MM.1S (cell line): ENCODE measurements at regions not wholly inside any gene's neighbourhood (a gene's known extent, or its start where the extent isn't known, plus 50 kb on each side); places are given as distances from the start of the nearest gene placed in this dataset.

Experiments
- DNase-seq: peaks from one replicate; pipeline ENCODE4 v3.0.0-alpha.2; 2015
- H2AFZ ChIP-seq: fragments of 300-600 bp; sonication (generic); 2 replicates; pipeline ENCODE4 v1.6.0; 2016; ENCODE audit warnings: antibody characterized with exemption, low read length
- H3F3A ChIP-seq: fragments of 300-600 bp; sonication (generic); 2 replicates; pipeline ENCODE4 v1.6.1; 2016; ENCODE audit warnings: mild to moderate bottlenecking, antibody characterized with exemption, low read length, moderate library complexity, mixed read lengths; ENCODE audit not compliant: insufficient read depth
- H3K27ac ChIP-seq: fragments of 300-600 bp; sonication (generic); 2 replicates; pipeline ENCODE4 v1.5.1; 2016; ENCODE audit warnings: mild to moderate bottlenecking, low read length
- H3K27me3 ChIP-seq: fragments of 300-600 bp; sonication (generic); replicated peaks from 2 replicates; pipeline ENCODE4 v1.6.0; 2016; ENCODE audit warnings: low read length; ENCODE audit not compliant: insufficient read depth
- H3K36me3 ChIP-seq: fragments of 300-600 bp; sonication (generic); replicated peaks from 2 replicates; pipeline ENCODE4 v1.6.1; 2016; ENCODE audit warnings: mild to moderate bottlenecking, low read length, mixed read lengths; ENCODE audit not compliant: insufficient read depth
- H3K4me1 ChIP-seq: fragments of 300-600 bp; sonication (generic); 2 replicates; pipeline ENCODE4 v1.6.1; 2016; ENCODE audit warnings: low read length, mixed read lengths
- H3K4me2 ChIP-seq: fragments of 300-600 bp; sonication (generic); 2 replicates; pipeline ENCODE4 v1.6.0; 2016; ENCODE audit warnings: low read depth, low read length
- H3K4me3 ChIP-seq: fragments of 300-600 bp; sonication (generic); 2 replicates; pipeline ENCODE4 v1.5.1; 2016; ENCODE audit warnings: low read length, mixed read lengths
- H3K79me2 ChIP-seq: fragments of 300-600 bp; sonication (generic); 2 replicates; pipeline ENCODE4 v1.6.1; 2016; ENCODE audit warnings: mixed run types, low read length, mixed read lengths
- H3K9ac ChIP-seq: fragments of 300-600 bp; sonication (generic); 2 replicates; pipeline ENCODE4 v1.6.1; 2016; ENCODE audit warnings: low read length, mixed read lengths
- H3K9me2 ChIP-seq: fragments of 300-600 bp; sonication (generic); replicated peaks from 2 replicates; pipeline ENCODE4 v1.6.1; 2016; ENCODE audit warnings: mild to moderate bottlenecking, low read length, mixed read lengths; ENCODE audit not compliant: insufficient read depth
- H3K9me3 ChIP-seq: fragments of 300-600 bp; sonication (generic); replicated peaks from 2 replicates; pipeline ENCODE4 v1.6.1; 2016; ENCODE audit warnings: mild to moderate bottlenecking, low read length, mixed read lengths; ENCODE audit not compliant: insufficient read depth
- H4K20me1 ChIP-seq: fragments of 300-600 bp; sonication (generic); 2 replicates; pipeline ENCODE4 v1.6.1; 2016; ENCODE audit warnings: mild to moderate bottlenecking, low read length, moderate library complexity, mixed read lengths; ENCODE audit not compliant: insufficient read depth
- EZH2 ChIP-seq: fragments of 300-600 bp; sonication (generic); optimal IDR thresholded peaks from 2 replicates; pipeline ENCODE3; 2017; ENCODE audit warnings: low read depth, mild to moderate bottlenecking, antibody characterized with exemption, low read length, mixed read lengths
- EZH2phosphoT487 ChIP-seq: fragments of 300-600 bp; sonication (generic); IDR thresholded peaks from 2 replicates; pipeline ENCODE4 v1.6.1; 2018; ENCODE audit warnings: antibody characterized with exemption, low read length
- TF ChIP-seq, protein P1 (sequence below): fragments of 300-600 bp; sonication (generic); IDR thresholded peaks from 2 replicates; pipeline ENCODE4 v1.5.1; 2016; ENCODE audit warnings: antibody characterized with exemption, low read length, mixed read lengths

DNA sequence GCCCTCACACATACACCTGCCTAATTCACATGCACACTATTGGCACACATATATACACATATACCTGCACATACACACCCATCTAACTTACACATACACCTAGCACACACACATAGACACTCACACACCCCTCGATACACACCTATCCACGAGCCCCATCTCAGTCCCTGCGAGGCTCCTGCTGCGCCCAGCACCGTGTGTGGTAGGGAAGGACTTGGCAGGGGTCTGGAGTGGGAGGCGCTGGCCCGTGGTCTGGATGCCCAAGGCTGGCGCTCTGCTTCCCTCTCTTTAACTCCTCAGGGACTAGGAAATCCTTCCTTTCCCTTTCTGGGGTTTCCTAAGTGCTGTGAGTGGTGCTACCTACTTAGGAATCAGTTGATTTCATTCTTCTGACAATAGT, 202.7 kb downstream of the UQCRFS1 start:
- no peak for DNase-seq
- H3K9me2 ChIP-seq: no peaks in the 10 kb centered on the region
- no peak overlapping the region for H3K4me2 ChIP-seq
- H2AFZ ChIP-seq: no peak overlapping the region
- no peak overlapping the region for H3K27ac ChIP-seq
- H3K9ac ChIP-seq: no peak overlapping the region
- H4K20me1 ChIP-seq: no peaks in the 10 kb centered on the region
- no peaks in the 10 kb centered on the region for H3K4me1 ChIP-seq
- no peaks in the 10 kb centered on the region for H3K79me2 ChIP-seq
- TF ChIP-seq, protein P1, sequence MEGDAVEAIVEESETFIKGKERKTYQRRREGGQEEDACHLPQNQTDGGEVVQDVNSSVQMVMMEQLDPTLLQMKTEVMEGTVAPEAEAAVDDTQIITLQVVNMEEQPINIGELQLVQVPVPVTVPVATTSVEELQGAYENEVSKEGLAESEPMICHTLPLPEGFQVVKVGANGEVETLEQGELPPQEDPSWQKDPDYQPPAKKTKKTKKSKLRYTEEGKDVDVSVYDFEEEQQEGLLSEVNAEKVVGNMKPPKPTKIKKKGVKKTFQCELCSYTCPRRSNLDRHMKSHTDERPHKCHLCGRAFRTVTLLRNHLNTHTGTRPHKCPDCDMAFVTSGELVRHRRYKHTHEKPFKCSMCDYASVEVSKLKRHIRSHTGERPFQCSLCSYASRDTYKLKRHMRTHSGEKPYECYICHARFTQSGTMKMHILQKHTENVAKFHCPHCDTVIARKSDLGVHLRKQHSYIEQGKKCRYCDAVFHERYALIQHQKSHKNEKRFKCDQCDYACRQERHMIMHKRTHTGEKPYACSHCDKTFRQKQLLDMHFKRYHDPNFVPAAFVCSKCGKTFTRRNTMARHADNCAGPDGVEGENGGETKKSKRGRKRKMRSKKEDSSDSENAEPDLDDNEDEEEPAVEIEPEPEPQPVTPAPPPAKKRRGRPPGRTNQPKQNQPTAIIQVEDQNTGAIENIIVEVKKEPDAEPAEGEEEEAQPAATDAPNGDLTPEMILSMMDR: no peak
- TF ChIP-seq EZH2: no peak
- no peak for TF ChIP-seq EZH2phosphoT487
- no peaks in the 10 kb centered on the region for H3K9me3 ChIP-seq
- peaks cover 59% of the 10 kb centered on the region for H3K27me3 ChIP-seq
- no peaks in the 10 kb centered on the region for H3K36me3 ChIP-seq
- H3K4me3 ChIP-seq: no peak overlapping the region
- no peaks in the 10 kb centered on the region for H3F3A ChIP-seq

DNA sequence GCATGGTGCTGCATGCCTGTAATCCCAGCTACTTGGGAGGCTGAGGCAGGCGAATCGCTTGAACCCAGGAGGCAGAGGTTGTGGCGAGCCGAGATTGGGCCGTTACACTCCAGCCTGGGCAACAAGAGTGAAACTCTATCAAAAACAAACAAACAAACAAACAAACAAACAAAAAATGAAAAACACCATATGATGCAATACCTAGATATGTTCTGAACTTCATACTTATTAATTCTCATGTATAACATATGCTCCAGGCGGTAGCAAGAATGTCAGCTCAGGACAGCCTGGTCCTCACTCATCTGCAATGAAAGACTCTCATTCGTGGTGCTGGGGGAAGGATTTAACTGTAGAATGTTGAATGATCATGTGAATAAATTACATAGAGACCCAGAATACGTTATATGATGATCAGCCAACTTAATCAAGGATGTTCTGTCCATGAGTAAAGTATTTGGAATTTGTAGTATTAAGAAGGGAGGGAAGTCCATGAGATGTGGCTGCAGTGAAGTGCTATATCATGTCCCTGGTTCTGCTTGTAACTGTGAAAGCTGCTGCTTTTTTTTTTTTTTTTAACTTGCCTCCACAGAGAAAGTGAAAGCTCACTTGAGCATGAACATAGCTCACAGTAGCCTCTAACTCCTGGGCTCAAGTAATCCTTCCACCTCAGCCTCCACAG, 206.8 kb downstream of the UQCRFS1 start:
- Histone ChIP-seq H3K79me2 (no peaks in the 10 kb centered on the region), H4K20me1 (no peaks in the 10 kb centered on the region), H3K4me3 (no peak overlapping the region), H3K9me3 (no peaks in the 10 kb centered on the region), H3K36me3 (no peaks in the 10 kb centered on the region), H3K9ac (no peak overlapping the region), H3K27me3 (peaks cover 43% of the 10 kb centered on the region), H3K9me2 (no peaks in the 10 kb centered on the region), H2AFZ (no peak overlapping the region), H3K4me2 (no peak overlapping the region), H3K4me1 (no peaks in the 10 kb centered on the region), H3K27ac (no peak overlapping the region), H3F3A (no peaks in the 10 kb centered on the region)
- DNase-seq: no peak
- TF ChIP-seq EZH2 (no peak), EZH2phosphoT487 (no peak)
- TF ChIP-seq, protein P1: no peak

DNA sequence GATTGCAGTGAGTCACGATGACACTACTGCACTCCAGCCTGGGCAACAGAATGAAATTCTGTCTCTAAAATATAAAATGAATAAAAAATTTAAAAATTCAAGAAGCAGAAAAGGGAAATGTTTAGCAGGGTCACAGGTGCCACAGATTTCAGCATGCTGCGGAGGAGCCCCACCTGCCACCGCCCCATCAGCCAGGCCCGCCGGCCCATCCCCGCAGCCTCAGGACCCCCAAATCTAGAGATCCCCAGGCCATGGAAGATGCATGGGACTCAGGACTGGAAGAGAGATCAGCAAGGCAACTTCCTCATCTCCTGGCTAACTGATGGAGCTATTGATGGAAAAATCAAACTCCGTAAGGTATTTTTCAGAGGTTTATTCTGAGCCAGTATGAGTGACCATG, 208.2 kb downstream of the UQCRFS1 start:
- Histone ChIP-seq H3K9me3 (no peaks in the 10 kb centered on the region), H3K4me1 (no peaks in the 10 kb centered on the region), H3F3A (no peaks in the 10 kb centered on the region), H3K79me2 (no peaks in the 10 kb centered on the region), H3K27me3 (peaks cover 50% of the 10 kb centered on the region), H3K36me3 (no peaks in the 10 kb centered on the region), H2AFZ (no peak overlapping the region), H4K20me1 (no peaks in the 10 kb centered on the region), H3K9me2 (no peaks in the 10 kb centered on the region), H3K4me3 (no peak overlapping the region), H3K4me2 (no peak overlapping the region), H3K27ac (no peak overlapping the region), H3K9ac (no peak overlapping the region)
- TF ChIP-seq EZH2phosphoT487: no peak
- TF ChIP-seq, protein P1: no peak
- TF ChIP-seq EZH2: no peak
- no peak for DNase-seq
